ENCODE measurements at regions not wholly inside any gene's neighbourhood (a gene's known extent, or its start where the extent isn't known, plus 50 kb on each side); places are given as distances from the start of the nearest gene placed in this dataset.
A peak's percentile ranks its signal among the peaks of the same experiment; 100 is the strongest.

GRCh38 chr13:53807251-53807834 lies 778.7 kb downstream of the OLFM4 start:
- no peak overlapping the region for H3K4me3 ChIP-seq (ENCODE audit: low read length)
- TF ChIP-seq CTCF (conservative IDR thresholded peaks at IDR 0.05; ENCODE audit: low read depth, low read length) = no peak
- peak; percentile 10 for DNase-seq (ENCODE audit: low read depth)

- TF ChIP-seq CTCF (conservative IDR thresholded peaks at IDR 0.05; ENCODE audit: low read depth, low read length) = no peak
- no peak for DNase-seq (ENCODE audit: low read depth)
- H3K4me3 ChIP-seq (ENCODE audit: low read length) = no peak overlapping the region
Observed at GRCh38 chr13:53821632-53822031, 793.0 kb downstream of the OLFM4 start.

GRCh38 chr13:53822136-53822535 lies 793.5 kb downstream of the OLFM4 start:
- TF ChIP-seq CTCF (conservative IDR thresholded peaks at IDR 0.05; ENCODE audit: low read depth, low read length) = no peak
- no peak for DNase-seq (ENCODE audit: low read depth)
- no peak overlapping the region for H3K4me3 ChIP-seq (ENCODE audit: low read length)

- H3K4me3 ChIP-seq (ENCODE audit: low read length) = no peak overlapping the region
- no peak for DNase-seq (ENCODE audit: low read depth)
- no peak for TF ChIP-seq CTCF (conservative IDR thresholded peaks at IDR 0.05; ENCODE audit: low read depth, low read length)
Observed at GRCh38 chr13:53839461-53839860, 810.8 kb downstream of the OLFM4 start.

GRCh38 chr13:53844473-53845146 lies 816.0 kb downstream of the OLFM4 start:
- no peak for TF ChIP-seq CTCF (conservative IDR thresholded peaks at IDR 0.05; ENCODE audit: low read depth, low read length)
- DNase-seq (ENCODE audit: low read depth) = no peak

GRCh38 chr13:53847502-53847901 lies 818.9 kb downstream of the OLFM4 start:
- TF ChIP-seq CTCF (conservative IDR thresholded peaks at IDR 0.05; ENCODE audit: low read depth, low read length) = no peak
- DNase-seq (ENCODE audit: low read depth) = no peak

More at GRCh38 chr13:53844473-53845146, 816.0 kb downstream of the OLFM4 start:
- no peak overlapping the region for H3K4me3 ChIP-seq (ENCODE audit: low read length)

GRCh38 chr13:53848366-53848961 lies 819.9 kb downstream of the OLFM4 start:
- no peak for TF ChIP-seq CTCF (conservative IDR thresholded peaks at IDR 0.05; ENCODE audit: low read depth, low read length)
- no peak overlapping the region for H3K4me3 ChIP-seq (ENCODE audit: low read length)
- no peak for DNase-seq (ENCODE audit: low read depth)

More at GRCh38 chr13:53847502-53847901, 818.9 kb downstream of the OLFM4 start:
- H3K4me3 ChIP-seq (ENCODE audit: low read length) = no peak overlapping the region

All from retinal pigment epithelial cell (primary cell).